ENCODE measurements at regions not wholly inside any gene's neighbourhood (a gene's known extent, or its start where the extent isn't known, plus 50 kb on each side); places are given as distances from the start of the nearest gene placed in this dataset.
"Not testable (repeated sequence)": the region's sequence is repeated elsewhere in the genome, so short reads cannot be mapped to it uniquely, and the experiment has no call there.

GRCh38 chr10:118900617-118901016 lies 128.9 kb upstream of the NANOS1 start:
- no peak for FAIRE-seq
- TF ChIP-seq POLR2A (IDR thresholded peaks at IDR 0.05; ENCODE audit: low read depth, low read length), result no peak
- no peak for TF ChIP-seq SPI1 (IDR thresholded peaks at IDR 0.05; ENCODE audit: low read depth, low read length)
- no peak for TF ChIP-seq POLR2AphosphoS5 (IDR thresholded peaks at IDR 0.05; ENCODE audit: low read depth, low read length)
- TF ChIP-seq POU2F2 (IDR thresholded peaks at IDR 0.05; ENCODE audit: low read depth, low read length), result no peak
- TF ChIP-seq TAF1 (IDR thresholded peaks at IDR 0.05; ENCODE audit: low read depth, low read length), result no peak
- TF ChIP-seq PAX5 (IDR thresholded peaks at IDR 0.05; ENCODE audit: insufficient read depth, low read length, severe bottlenecking), result no peak
- DNase-seq (ENCODE audit: insufficient read length, low spot score), result no peak

GRCh38 chr10:118901380-118901779 lies 128.1 kb upstream of the NANOS1 start:
- DNase-seq (ENCODE audit: insufficient read length, low spot score) (no peak), FAIRE-seq (no peak)

GRCh38 chr10:118901906-118902305 lies 127.6 kb upstream of the NANOS1 start:
- no peak for TF ChIP-seq PAX5 (IDR thresholded peaks at IDR 0.05; ENCODE audit: insufficient read depth, low read length, severe bottlenecking)
- TF ChIP-seq POLR2AphosphoS5 (IDR thresholded peaks at IDR 0.05; ENCODE audit: low read depth, low read length), result no peak
- TF ChIP-seq SPI1 (IDR thresholded peaks at IDR 0.05; ENCODE audit: low read depth, low read length), result no peak
- no peak for TF ChIP-seq TAF1 (IDR thresholded peaks at IDR 0.05; ENCODE audit: low read depth, low read length)
- no peak for TF ChIP-seq POLR2A (IDR thresholded peaks at IDR 0.05; ENCODE audit: low read depth, low read length)
- TF ChIP-seq POU2F2 (IDR thresholded peaks at IDR 0.05; ENCODE audit: low read depth, low read length), result no peak
- FAIRE-seq, result no peak
- no peak for DNase-seq (ENCODE audit: insufficient read length, low spot score)

More at GRCh38 chr10:118901380-118901779, 128.1 kb upstream of the NANOS1 start:
- TF ChIP-seq SPI1 (IDR thresholded peaks at IDR 0.05; ENCODE audit: low read depth, low read length) (no peak), POLR2A (IDR thresholded peaks at IDR 0.05; ENCODE audit: low read depth, low read length) (no peak), POU2F2 (IDR thresholded peaks at IDR 0.05; ENCODE audit: low read depth, low read length) (no peak), TAF1 (IDR thresholded peaks at IDR 0.05; ENCODE audit: low read depth, low read length) (no peak), POLR2AphosphoS5 (IDR thresholded peaks at IDR 0.05; ENCODE audit: low read depth, low read length) (no peak), PAX5 (IDR thresholded peaks at IDR 0.05; ENCODE audit: insufficient read depth, low read length, severe bottlenecking) (no peak)

- not testable (repeated sequence) for DNase-seq (ENCODE audit: insufficient read length, low spot score); FAIRE-seq
These were observed 126.9 kb upstream of the NANOS1 start for GRCh38 chr10:118902656-118903055.

GRCh38 chr10:118903251-118903650 lies 126.3 kb upstream of the NANOS1 start:
- no peak for TF ChIP-seq POLR2AphosphoS5 (IDR thresholded peaks at IDR 0.05; ENCODE audit: low read depth, low read length)
- TF ChIP-seq SPI1 (IDR thresholded peaks at IDR 0.05; ENCODE audit: low read depth, low read length), result no peak
- no peak for TF ChIP-seq TAF1 (IDR thresholded peaks at IDR 0.05; ENCODE audit: low read depth, low read length)
- TF ChIP-seq PAX5 (IDR thresholded peaks at IDR 0.05; ENCODE audit: insufficient read depth, low read length, severe bottlenecking), result no peak
- TF ChIP-seq POU2F2 (IDR thresholded peaks at IDR 0.05; ENCODE audit: low read depth, low read length), result no peak
- no peak for TF ChIP-seq POLR2A (IDR thresholded peaks at IDR 0.05; ENCODE audit: low read depth, low read length)
- DNase-seq (ENCODE audit: insufficient read length, low spot score) (no peak), FAIRE-seq (no peak)

- DNase-seq (ENCODE audit: insufficient read length, low spot score), result no peak
- FAIRE-seq, result no peak
- no peak for TF ChIP-seq SPI1 (IDR thresholded peaks at IDR 0.05; ENCODE audit: low read depth, low read length)
- no peak for TF ChIP-seq TAF1 (IDR thresholded peaks at IDR 0.05; ENCODE audit: low read depth, low read length)
- no peak for TF ChIP-seq POLR2AphosphoS5 (IDR thresholded peaks at IDR 0.05; ENCODE audit: low read depth, low read length)
These were observed 125.8 kb upstream of the NANOS1 start for GRCh38 chr10:118903691-118904090.

GRCh38 chr10:118904286-118904685 lies 125.2 kb upstream of the NANOS1 start:
- no peak for TF ChIP-seq TAF1 (IDR thresholded peaks at IDR 0.05; ENCODE audit: low read depth, low read length)
- TF ChIP-seq POU2F2 (IDR thresholded peaks at IDR 0.05; ENCODE audit: low read depth, low read length), result no peak
- no peak for TF ChIP-seq POLR2A (IDR thresholded peaks at IDR 0.05; ENCODE audit: low read depth, low read length)
- TF ChIP-seq POLR2AphosphoS5 (IDR thresholded peaks at IDR 0.05; ENCODE audit: low read depth, low read length), result no peak
- no peak for TF ChIP-seq PAX5 (IDR thresholded peaks at IDR 0.05; ENCODE audit: insufficient read depth, low read length, severe bottlenecking)
- no peak for TF ChIP-seq SPI1 (IDR thresholded peaks at IDR 0.05; ENCODE audit: low read depth, low read length)
- FAIRE-seq, result no peak
- no peak for DNase-seq (ENCODE audit: insufficient read length, low spot score)

- DNase-seq (ENCODE audit: insufficient read length, low spot score), result no peak
- no peak for FAIRE-seq
- TF ChIP-seq TAF1 (IDR thresholded peaks at IDR 0.05; ENCODE audit: low read depth, low read length), result no peak
- no peak for TF ChIP-seq SPI1 (IDR thresholded peaks at IDR 0.05; ENCODE audit: low read depth, low read length)
- TF ChIP-seq POLR2A (IDR thresholded peaks at IDR 0.05; ENCODE audit: low read depth, low read length), result no peak
- no peak for TF ChIP-seq POLR2AphosphoS5 (IDR thresholded peaks at IDR 0.05; ENCODE audit: low read depth, low read length)
- TF ChIP-seq PAX5 (IDR thresholded peaks at IDR 0.05; ENCODE audit: insufficient read depth, low read length, severe bottlenecking), result no peak
- TF ChIP-seq POU2F2 (IDR thresholded peaks at IDR 0.05; ENCODE audit: low read depth, low read length), result no peak
These were observed 122.5 kb upstream of the NANOS1 start for GRCh38 chr10:118907051-118907450.

GRCh38 chr10:118908557-118909256 lies 120.8 kb upstream of the NANOS1 start:
- DNase-seq (ENCODE audit: insufficient read length, low spot score) (no peak), FAIRE-seq (no peak)
- TF ChIP-seq SPI1 (IDR thresholded peaks at IDR 0.05; ENCODE audit: low read depth, low read length) (no peak), TAF1 (IDR thresholded peaks at IDR 0.05; ENCODE audit: low read depth, low read length) (no peak), POLR2AphosphoS5 (IDR thresholded peaks at IDR 0.05; ENCODE audit: low read depth, low read length) (no peak), PAX5 (IDR thresholded peaks at IDR 0.05; ENCODE audit: insufficient read depth, low read length, severe bottlenecking) (no peak), POLR2A (IDR thresholded peaks at IDR 0.05; ENCODE audit: low read depth, low read length) (no peak), POU2F2 (IDR thresholded peaks at IDR 0.05; ENCODE audit: low read depth, low read length) (no peak)

- no peak for DNase-seq (ENCODE audit: insufficient read length, low spot score)
- TF ChIP-seq POU2F2 (IDR thresholded peaks at IDR 0.05; ENCODE audit: low read depth, low read length), result no peak
- TF ChIP-seq POLR2A (IDR thresholded peaks at IDR 0.05; ENCODE audit: low read depth, low read length), result no peak
- TF ChIP-seq POLR2AphosphoS5 (IDR thresholded peaks at IDR 0.05; ENCODE audit: low read depth, low read length), result no peak
- TF ChIP-seq SPI1 (IDR thresholded peaks at IDR 0.05; ENCODE audit: low read depth, low read length), result no peak
- no peak for FAIRE-seq
These were observed 118.8 kb upstream of the NANOS1 start for GRCh38 chr10:118910702-118911101.
